Endometrium (tissue), 2 donors: ENCODE measurements at regions not wholly inside any gene's neighbourhood (a gene's known extent, or its start where the extent isn't known, plus 50 kb on each side); places are given as distances from the start of the nearest gene placed in this dataset.

Experiments used
- FAIRE-seq: peaks from 2 replicates; lab custom pipeline; 2012; peaks lifted over from hg19 to GRCh38; lab: Jason Lieb, UNC
- donor health status: control.
- donor health status: control.

- FAIRE-seq = no peak
Measured at GRCh38 chr1:194331758-194332157, 1145.3 kb upstream of the B3GALT2 start.

- no peak for FAIRE-seq
Measured at GRCh38 chr1:194322751-194323150, 1136.3 kb upstream of the B3GALT2 start.

GRCh38 chr1:194318790-194319280 lies 1132.4 kb upstream of the B3GALT2 start:
- FAIRE-seq = no peak

GRCh38 chr1:194309697-194310096 lies 1123.3 kb upstream of the B3GALT2 start:
- FAIRE-seq = no peak

- no peak for FAIRE-seq
Measured at GRCh38 chr1:194309269-194309668, 1122.9 kb upstream of the B3GALT2 start.

- no peak for FAIRE-seq
Measured at GRCh38 chr1:194300776-194301175, 1114.4 kb upstream of the B3GALT2 start.

- FAIRE-seq = no peak
Measured at GRCh38 chr1:194300340-194300739, 1113.9 kb upstream of the B3GALT2 start.

- FAIRE-seq = no peak
Measured at GRCh38 chr1:194298007-194298598, 1111.7 kb upstream of the B3GALT2 start.

GRCh38 chr1:194297094-194297493 lies 1110.7 kb upstream of the B3GALT2 start:
- no peak for FAIRE-seq

GRCh38 chr1:194296201-194296600 lies 1109.8 kb upstream of the B3GALT2 start:
- FAIRE-seq = no peak

- FAIRE-seq = no peak
Measured at GRCh38 chr1:194295685-194296084, 1109.3 kb upstream of the B3GALT2 start.

GRCh38 chr1:194293851-194294405 lies 1107.5 kb upstream of the B3GALT2 start:
- no peak for FAIRE-seq

GRCh38 chr1:194292966-194293365 lies 1106.6 kb upstream of the B3GALT2 start:
- FAIRE-seq = no peak

- FAIRE-seq = no peak
Measured at GRCh38 chr1:194289569-194290266, 1103.3 kb upstream of the B3GALT2 start.

- FAIRE-seq = no peak
Measured at GRCh38 chr1:194288238-194288637, 1101.8 kb upstream of the B3GALT2 start.

GRCh38 chr1:194281376-194281775 lies 1095.0 kb upstream of the B3GALT2 start:
- peak; percentile 83 for FAIRE-seq

GRCh38 chr1:194280463-194280862 lies 1094.0 kb upstream of the B3GALT2 start:
- FAIRE-seq = no peak

- no peak for FAIRE-seq
Measured at GRCh38 chr1:194279975-194280374, 1093.6 kb upstream of the B3GALT2 start.

GRCh38 chr1:194277927-194278326 lies 1091.5 kb upstream of the B3GALT2 start:
- FAIRE-seq = no peak

GRCh38 chr1:194273660-194274059 lies 1087.2 kb upstream of the B3GALT2 start:
- no peak for FAIRE-seq

GRCh38 chr1:194268839-194269238 lies 1082.4 kb upstream of the B3GALT2 start:
- FAIRE-seq = no peak

GRCh38 chr1:194267021-194267420 lies 1080.6 kb upstream of the B3GALT2 start:
- no peak for FAIRE-seq

GRCh38 chr1:194256010-194256409 lies 1069.6 kb upstream of the B3GALT2 start:
- peak; percentile 29 for FAIRE-seq

- FAIRE-seq = no peak
Measured at GRCh38 chr1:194252199-194252598, 1065.8 kb upstream of the B3GALT2 start.
